ENCODE measurements at regions not wholly inside any gene's neighbourhood (a gene's known extent, or its start where the extent isn't known, plus 50 kb on each side); places are given as distances from the start of the nearest gene placed in this dataset.

DNA sequence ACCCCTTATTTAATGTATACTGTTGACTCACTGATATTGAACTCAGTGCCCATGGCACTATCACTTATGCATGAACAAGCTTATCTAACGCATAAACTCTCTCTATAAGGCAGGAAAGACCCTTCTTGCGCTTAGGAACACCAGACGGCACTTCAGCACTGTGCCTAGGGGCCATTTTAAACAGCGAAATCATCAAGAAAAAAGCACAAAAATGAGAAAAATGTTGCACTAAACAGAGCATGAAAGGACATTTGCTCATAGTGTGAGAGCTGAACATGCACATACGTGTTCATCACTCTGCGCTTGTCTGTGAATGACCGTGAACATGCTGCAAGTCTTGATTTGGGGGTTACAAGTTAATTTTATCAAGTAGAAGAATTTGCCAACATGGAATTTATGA lies 109.6 kb downstream of the WDR11 start:
- no peak for DNase-seq (ENCODE audit: low read depth, low spot score)
- TF ChIP-seq, protein P1, sequence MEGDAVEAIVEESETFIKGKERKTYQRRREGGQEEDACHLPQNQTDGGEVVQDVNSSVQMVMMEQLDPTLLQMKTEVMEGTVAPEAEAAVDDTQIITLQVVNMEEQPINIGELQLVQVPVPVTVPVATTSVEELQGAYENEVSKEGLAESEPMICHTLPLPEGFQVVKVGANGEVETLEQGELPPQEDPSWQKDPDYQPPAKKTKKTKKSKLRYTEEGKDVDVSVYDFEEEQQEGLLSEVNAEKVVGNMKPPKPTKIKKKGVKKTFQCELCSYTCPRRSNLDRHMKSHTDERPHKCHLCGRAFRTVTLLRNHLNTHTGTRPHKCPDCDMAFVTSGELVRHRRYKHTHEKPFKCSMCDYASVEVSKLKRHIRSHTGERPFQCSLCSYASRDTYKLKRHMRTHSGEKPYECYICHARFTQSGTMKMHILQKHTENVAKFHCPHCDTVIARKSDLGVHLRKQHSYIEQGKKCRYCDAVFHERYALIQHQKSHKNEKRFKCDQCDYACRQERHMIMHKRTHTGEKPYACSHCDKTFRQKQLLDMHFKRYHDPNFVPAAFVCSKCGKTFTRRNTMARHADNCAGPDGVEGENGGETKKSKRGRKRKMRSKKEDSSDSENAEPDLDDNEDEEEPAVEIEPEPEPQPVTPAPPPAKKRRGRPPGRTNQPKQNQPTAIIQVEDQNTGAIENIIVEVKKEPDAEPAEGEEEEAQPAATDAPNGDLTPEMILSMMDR (IDR thresholded peaks at IDR 0.05; ENCODE audit: low read depth, low read length), result no peak
- no peak overlapping the region for H3K27ac ChIP-seq (ENCODE audit: low read depth, low read length)
- no peaks in the 10 kb centered on the region for H3K27me3 ChIP-seq (ENCODE audit: control insufficient read depth, insufficient read depth, low read length)
- POLR2A ChIA-PET, result no interaction called here
- no peak overlapping the region for H3K4me3 ChIP-seq (ENCODE audit: low read depth, low read length)
- CTCF ChIA-PET, result no interaction called here
- H3K9me3 ChIP-seq (ENCODE audit: control insufficient read depth, insufficient read depth, low read length), result peaks cover 6% of the 10 kb centered on the region

DNA sequence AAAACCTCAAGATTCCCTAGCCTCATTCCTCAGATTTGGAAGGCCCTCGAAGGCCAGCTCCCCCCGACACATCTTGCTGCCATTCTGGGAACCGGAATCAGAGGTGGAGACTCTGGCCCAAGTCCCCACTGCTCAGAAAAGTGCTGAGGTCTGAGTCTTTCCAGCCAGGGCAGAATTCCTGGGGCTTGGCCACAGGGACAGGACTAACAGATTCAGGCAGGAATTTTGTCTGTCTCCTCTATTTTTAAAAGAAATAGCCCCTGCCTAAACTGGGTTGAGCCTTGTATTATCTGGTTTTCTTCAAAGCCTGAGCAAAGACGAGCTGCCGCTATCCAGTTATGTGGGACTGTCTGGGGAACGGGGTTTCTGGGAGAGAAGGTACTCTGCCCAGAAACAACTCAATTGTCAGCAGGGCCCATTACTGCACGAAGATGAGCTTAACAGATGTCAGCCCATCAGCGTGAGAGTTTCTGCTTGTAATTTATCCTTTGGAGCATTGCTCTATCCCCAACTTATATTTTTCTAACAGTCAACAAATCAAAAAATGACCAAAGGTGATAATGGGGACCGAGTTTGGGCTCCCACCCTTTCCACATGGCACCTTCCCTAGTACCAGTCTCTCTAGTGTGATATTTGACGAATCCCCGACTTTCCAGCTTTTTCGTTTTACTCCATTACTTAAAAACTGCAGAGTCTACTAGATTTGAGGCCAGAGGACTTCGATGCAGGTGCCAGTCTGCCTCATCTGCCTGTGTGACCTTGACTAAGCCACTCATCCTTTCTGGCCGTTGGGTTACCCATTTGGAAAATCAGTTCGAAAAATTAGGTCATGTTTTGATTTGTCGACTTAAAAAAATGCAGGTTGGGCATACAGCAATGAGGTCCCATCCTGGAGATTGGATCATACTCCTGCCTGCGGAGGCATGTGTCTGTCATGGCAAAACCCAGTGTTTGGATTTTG lies 110.9 kb downstream of the WDR11 start:
- peaks cover 6% of the 10 kb centered on the region for H3K9me3 ChIP-seq (ENCODE audit: control insufficient read depth, insufficient read depth, low read length)
- ChIA-PET CTCF (interaction anchor here (1.2 kb wide), 1 partner anchor 13 kb away, joined by 5 read pairs; no protein-coding TSS in a partner anchor), POLR2A (no interaction called here)
- DNase-seq (ENCODE audit: low read depth, low spot score), result no peak
- TF ChIP-seq, protein P1 (IDR thresholded peaks at IDR 0.05; ENCODE audit: low read depth, low read length), result no peak
- no peak overlapping the region for H3K4me3 ChIP-seq (ENCODE audit: low read depth, low read length)
- H3K27me3 ChIP-seq (ENCODE audit: control insufficient read depth, insufficient read depth, low read length), result no peaks in the 10 kb centered on the region
- no peak overlapping the region for H3K27ac ChIP-seq (ENCODE audit: low read depth, low read length)

DNA sequence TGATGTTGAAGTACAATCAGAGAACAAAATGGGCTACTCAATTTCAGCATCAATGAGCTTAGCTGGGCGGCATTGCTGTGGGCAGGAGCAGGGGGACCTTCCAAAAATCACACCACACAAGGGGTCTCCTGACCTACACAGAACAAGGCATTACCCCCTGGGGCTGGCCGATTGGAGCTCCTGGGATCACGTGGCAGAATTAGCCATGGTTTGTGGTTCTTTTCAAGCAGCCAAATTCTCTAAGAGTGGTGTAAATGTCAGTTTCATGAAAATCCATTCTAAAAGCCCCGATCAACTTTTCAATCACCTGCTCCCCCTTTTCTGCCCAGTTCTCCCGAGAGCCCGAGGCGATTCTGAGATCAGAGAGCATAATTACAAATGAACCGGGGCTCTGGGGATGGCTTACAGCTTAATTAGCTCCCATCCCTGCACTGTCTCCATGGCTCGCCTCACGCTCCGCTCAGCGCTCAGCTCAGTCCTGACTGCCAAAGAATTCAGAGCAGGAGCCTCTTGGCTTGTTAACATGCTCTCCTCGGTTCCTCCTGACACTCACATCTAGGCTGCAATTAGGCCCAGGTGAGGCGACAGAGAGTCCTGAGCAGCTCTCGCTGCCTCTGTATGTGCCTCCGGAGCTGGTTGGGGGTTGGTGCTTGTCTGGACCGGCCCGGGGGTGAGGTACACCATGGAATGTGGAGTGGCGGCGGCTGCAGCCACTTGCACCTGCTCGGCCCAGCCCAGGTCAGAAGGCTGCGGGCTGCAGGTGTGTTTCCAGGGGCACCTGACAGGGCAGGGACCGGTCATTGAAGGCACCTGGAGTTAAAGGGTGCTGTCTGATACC lies 111.8 kb downstream of the WDR11 start:
- TF ChIP-seq, protein P1 (IDR thresholded peaks at IDR 0.05; ENCODE audit: low read depth, low read length), result no peak
- Histone ChIP-seq H3K27me3 (ENCODE audit: control insufficient read depth, insufficient read depth, low read length) (no peaks in the 10 kb centered on the region), H3K27ac (ENCODE audit: low read depth, low read length) (no peak overlapping the region), H3K9me3 (ENCODE audit: control insufficient read depth, insufficient read depth, low read length) (peaks cover 6% of the 10 kb centered on the region), H3K4me3 (ENCODE audit: low read depth, low read length) (no peak overlapping the region)
- CTCF ChIA-PET, result no interaction called here
- no peak for DNase-seq (ENCODE audit: low read depth, low spot score)
- POLR2A ChIA-PET, result no interaction called here

DNA sequence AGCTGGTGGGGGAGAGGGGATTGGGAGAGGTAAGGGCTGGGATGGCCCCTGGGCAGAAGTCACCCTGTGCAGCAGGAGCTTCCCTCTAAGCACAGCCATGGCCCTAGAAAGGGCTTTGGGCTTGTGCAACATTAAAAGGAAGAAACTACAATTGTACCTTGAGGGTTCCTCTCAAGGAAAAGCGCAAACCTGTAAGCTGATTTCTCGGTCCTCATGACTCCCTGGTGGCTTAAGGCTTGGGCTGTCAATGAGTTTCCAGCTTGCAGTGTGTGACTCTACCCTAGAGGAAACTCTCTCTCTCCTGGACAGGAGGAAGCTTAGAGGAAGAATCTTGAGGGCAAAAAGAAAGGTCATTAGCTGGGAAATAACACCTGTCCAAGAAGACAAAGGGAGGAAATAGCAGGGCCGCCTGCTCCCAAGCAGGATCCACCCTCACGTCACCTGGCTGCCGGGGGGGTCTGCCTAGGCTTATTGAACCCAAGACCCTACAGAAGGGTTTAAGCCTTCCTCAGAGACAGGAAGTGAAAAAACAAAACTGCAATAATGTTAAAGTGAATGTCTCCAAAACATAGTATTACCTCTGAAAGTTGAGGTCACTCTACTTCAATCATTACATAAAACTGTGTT lies 112.5 kb downstream of the WDR11 start:
- Histone ChIP-seq H3K27ac (ENCODE audit: low read depth, low read length) (no peak overlapping the region), H3K27me3 (ENCODE audit: control insufficient read depth, insufficient read depth, low read length) (no peaks in the 10 kb centered on the region), H3K4me3 (ENCODE audit: low read depth, low read length) (no peak overlapping the region), H3K9me3 (ENCODE audit: control insufficient read depth, insufficient read depth, low read length) (peaks cover 6% of the 10 kb centered on the region)
- CTCF ChIA-PET, result no interaction called here
- no peak for DNase-seq (ENCODE audit: low read depth, low spot score)
- TF ChIP-seq, protein P1 (IDR thresholded peaks at IDR 0.05; ENCODE audit: low read depth, low read length), result no peak
- POLR2A ChIA-PET, result no interaction called here
